ENCODE measurements at regions not wholly inside any gene's neighbourhood (a gene's known extent, or its start where the extent isn't known, plus 50 kb on each side); places are given as distances from the start of the nearest gene placed in this dataset.

DNA sequence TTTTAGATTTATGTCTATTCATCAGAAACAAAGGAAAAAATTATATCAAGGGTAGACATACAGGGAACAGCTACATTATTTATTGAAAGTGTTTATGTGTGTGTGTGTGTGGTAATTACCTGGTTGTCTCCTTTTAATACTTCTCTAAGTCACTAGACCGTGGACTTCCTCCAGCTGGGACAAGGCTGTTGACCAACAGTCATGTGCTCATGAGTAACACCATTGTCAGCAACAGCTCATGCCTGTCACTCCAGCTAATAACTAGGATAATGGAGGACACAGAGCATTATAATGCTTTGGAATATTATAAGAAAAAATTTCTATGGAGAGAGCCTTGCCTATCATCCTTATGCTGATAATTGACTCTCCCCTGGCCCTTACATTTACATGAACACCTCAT, 125.3 kb upstream of the SALL1 start:
- no peak for TF ChIP-seq ZFX (IDR thresholded peaks at IDR 0.05; ENCODE audit: borderline replicate concordance)
- TF ChIP-seq, protein P1, sequence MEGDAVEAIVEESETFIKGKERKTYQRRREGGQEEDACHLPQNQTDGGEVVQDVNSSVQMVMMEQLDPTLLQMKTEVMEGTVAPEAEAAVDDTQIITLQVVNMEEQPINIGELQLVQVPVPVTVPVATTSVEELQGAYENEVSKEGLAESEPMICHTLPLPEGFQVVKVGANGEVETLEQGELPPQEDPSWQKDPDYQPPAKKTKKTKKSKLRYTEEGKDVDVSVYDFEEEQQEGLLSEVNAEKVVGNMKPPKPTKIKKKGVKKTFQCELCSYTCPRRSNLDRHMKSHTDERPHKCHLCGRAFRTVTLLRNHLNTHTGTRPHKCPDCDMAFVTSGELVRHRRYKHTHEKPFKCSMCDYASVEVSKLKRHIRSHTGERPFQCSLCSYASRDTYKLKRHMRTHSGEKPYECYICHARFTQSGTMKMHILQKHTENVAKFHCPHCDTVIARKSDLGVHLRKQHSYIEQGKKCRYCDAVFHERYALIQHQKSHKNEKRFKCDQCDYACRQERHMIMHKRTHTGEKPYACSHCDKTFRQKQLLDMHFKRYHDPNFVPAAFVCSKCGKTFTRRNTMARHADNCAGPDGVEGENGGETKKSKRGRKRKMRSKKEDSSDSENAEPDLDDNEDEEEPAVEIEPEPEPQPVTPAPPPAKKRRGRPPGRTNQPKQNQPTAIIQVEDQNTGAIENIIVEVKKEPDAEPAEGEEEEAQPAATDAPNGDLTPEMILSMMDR (IDR thresholded peaks at IDR 0.05), result no peak

DNA sequence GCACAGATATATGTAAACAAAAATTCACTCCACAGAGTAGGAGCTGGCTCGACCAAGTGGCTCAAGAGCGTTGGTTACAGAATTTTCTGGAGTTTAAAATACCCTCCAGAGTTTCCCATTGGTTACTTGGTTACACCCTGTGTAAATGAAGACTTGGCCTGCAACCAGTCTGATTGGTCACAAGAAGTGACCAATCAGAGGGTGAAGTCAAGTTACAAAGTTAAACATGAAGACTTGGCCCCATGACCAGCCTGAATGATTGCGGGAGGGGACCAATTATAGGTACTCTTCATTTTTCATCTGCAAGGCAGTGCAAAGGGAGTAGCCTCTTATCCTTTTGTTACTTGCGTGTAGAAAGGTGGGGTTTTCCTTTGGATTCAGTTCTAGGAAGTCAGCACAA, 121.3 kb upstream of the SALL1 start:
- no peak overlapping the region for H3K27ac ChIP-seq
- TF ChIP-seq, protein P1 (IDR thresholded peaks at IDR 0.05), result no peak
- TF ChIP-seq ZFX (IDR thresholded peaks at IDR 0.05; ENCODE audit: borderline replicate concordance), result no peak

More for the DNA sequence above, 125.3 kb upstream of the SALL1 start:
- H3K27ac ChIP-seq, result no peak overlapping the region

DNA sequence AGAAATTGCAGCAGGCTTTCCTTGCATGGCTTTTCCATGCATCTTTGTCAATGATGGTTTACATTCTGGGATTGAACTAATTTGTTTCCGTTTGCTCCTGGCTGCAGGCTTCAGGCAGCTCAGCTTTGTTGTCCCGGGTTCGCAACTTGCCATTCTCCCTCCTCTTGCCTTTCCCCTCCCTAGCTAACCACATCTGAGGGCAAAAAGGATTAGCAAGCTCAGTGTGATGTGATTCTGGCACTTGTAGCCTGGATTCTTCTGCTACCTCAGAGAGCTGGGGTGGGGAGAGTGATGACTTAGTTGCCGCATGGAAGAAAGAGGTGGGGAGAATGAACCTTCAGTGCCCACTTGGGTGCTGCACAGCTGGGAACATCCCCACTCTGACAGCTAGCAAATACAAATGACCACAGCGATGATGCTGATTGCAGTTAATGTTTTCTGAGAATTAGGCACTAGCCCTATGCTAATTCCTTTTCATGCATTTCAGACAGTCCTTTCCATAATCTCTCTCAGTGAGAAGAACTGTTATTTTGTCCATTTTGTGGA, 120.2 kb upstream of the SALL1 start:
- H3K27ac ChIP-seq, result no peak overlapping the region
- TF ChIP-seq, protein P1 (IDR thresholded peaks at IDR 0.05), result no peak
- no peak for TF ChIP-seq ZFX (IDR thresholded peaks at IDR 0.05; ENCODE audit: borderline replicate concordance)

DNA sequence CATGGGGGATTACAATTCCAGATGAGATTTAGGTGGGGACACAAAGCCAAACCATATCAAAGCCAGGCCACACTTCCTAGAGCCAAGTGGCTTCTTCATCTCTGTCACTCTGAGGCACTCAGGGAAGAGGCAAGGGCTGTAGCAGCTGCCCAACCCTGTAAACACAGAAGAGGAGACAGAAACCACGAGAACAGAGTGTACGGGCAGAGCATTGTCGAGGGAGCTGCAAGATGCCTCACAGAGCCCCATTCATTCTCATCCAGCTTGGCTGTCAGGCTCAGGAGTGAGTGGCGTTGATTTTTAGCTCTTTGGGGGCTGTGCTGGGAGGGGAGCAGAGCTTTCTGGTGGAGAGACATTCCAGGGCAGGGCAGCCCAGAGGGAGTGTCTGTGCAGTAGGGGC, 117.2 kb upstream of the SALL1 start:
- no peak overlapping the region for H3K27ac ChIP-seq
- TF ChIP-seq ZFX (IDR thresholded peaks at IDR 0.05; ENCODE audit: borderline replicate concordance), result no peak
- TF ChIP-seq, protein P1 (IDR thresholded peaks at IDR 0.05), result no peak

DNA sequence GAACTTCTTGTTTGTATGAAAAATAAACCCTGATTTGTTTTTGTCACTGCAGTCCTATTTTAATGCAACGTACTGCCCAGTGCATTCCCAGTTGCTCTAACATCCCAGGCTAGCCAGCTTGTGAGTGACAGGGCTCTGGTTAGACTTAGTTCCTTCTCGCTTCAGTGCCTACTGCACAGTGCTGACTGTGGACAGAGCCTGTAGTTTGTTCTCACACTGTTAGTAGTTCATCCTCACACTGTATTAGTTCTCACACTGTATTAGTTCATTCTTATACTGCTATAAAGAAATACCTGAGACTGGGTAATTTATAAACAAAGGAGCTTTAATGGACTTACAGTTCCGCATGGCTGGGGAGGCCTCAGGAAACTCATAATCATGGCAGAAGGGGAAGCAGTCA, 116.6 kb upstream of the SALL1 start:
- no peak overlapping the region for H3K27ac ChIP-seq
- TF ChIP-seq, protein P1 (IDR thresholded peaks at IDR 0.05), result no peak
- no peak for TF ChIP-seq ZFX (IDR thresholded peaks at IDR 0.05; ENCODE audit: borderline replicate concordance)

DNA sequence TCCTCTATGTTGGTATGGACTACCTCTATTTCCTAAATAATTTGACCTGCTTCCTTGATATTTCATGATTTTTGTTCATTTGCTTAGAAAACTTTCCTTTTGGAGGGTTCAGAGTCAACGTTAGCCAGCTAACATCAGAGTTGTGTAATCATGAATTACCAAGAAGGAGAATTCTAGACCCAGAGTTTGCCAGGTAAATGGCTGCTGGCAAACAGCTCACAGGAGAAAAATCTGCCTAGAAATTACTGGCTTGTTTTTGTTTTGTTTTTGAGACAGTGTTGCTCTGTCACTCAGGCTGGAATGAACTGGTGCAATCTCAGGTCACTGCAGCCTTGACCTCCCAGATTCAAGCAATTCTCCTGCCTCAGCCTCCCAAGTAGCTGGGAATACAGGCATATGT, 111.4 kb upstream of the SALL1 start:
- H3K27ac ChIP-seq, result no peak overlapping the region
- TF ChIP-seq ZFX (IDR thresholded peaks at IDR 0.05; ENCODE audit: borderline replicate concordance), result no peak
- TF ChIP-seq, protein P1 (IDR thresholded peaks at IDR 0.05), result no peak

DNA sequence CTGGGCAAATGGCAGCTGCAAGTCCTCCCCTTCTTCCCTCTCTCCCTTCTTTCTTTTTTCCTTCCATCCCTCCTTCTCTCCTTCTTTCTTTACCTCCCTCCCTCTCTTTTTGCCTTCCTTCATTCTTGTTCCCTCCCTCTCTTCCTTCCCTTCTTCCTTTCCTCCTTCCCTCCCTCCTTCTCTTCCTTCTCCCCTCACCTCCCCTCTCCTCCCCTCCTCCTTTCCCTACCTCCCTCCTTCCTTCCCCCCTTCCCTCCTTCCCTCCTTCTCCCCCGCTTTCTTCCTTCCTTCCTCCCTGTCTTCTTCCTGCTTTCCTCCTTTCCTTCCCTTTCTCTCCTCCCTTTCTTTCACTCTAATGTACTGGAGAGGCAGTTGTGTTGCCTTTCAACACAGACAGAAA, 110.8 kb upstream of the SALL1 start:
- no peak overlapping the region for H3K27ac ChIP-seq
- no peak for TF ChIP-seq ZFX (IDR thresholded peaks at IDR 0.05; ENCODE audit: borderline replicate concordance)
- TF ChIP-seq, protein P1 (IDR thresholded peaks at IDR 0.05), result no peak
